ENCODE measurements at regions not wholly inside any gene's neighbourhood (a gene's known extent, or its start where the extent isn't known, plus 50 kb on each side); places are given as distances from the start of the nearest gene placed in this dataset.
"Not testable (repeated sequence)": the region's sequence is repeated elsewhere in the genome, so short reads cannot be mapped to it uniquely, and the experiment has no call there.

DNA sequence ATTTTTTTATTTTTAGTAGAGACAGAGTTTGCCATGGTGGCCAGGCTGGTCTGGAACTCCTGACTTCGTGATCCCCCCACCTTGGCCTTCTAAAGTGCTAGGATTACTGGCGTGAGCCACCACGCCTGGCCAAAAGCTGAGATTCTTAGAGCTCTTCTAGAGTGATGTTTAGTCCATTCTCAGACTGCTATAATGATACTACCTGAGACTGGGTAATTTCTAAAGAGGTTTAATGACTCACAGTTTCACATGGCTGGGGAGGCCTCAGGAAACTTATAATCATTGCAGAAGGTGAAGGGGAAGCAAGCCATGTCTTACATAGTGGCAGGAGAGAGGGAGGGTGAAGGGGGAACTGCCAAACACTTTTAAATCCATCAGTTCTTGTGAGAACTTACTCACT, 1804.9 kb upstream of the LRRTM1 start:
- no peak for DNase-seq

DNA sequence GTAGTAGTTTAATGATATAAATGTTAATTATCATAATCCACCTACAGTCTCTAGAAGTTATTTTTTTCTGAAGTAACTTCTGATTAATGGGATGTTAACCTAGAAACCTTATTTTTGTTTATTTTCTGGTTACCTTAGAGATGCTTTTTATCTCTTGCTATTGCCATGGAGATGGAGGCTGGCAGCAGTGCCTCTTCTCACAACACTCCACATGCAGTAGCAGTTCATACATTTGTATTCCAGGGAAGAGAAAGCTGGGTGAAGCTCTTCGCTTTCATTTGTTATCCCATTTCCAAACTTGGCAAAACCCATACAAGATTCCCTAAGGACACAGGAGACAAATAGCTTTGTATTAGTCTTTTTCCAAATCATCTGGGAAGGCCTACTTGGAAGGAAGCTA, 1794.1 kb upstream of the LRRTM1 start:
- no peak for DNase-seq

DNA sequence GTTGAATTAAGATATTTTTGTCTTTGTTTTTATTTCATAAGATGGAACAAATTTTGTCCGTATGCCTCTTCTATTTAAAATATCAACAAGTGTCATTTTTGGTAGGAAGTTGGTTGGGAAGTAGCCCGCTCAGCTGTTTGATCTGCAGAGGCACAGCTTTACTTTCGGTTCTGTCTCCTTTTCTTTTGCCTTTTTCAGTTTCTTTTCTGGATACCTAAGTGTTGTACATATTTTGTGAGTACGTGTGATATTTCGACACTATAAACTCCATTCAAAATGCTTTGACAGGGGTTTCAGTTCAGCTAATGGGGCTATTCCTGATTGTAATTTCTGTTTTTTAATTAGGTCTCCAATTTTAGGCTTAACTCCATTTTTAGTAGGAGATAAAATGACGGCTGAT, 1785.0 kb upstream of the LRRTM1 start:
- DNase-seq, result no peak

DNA sequence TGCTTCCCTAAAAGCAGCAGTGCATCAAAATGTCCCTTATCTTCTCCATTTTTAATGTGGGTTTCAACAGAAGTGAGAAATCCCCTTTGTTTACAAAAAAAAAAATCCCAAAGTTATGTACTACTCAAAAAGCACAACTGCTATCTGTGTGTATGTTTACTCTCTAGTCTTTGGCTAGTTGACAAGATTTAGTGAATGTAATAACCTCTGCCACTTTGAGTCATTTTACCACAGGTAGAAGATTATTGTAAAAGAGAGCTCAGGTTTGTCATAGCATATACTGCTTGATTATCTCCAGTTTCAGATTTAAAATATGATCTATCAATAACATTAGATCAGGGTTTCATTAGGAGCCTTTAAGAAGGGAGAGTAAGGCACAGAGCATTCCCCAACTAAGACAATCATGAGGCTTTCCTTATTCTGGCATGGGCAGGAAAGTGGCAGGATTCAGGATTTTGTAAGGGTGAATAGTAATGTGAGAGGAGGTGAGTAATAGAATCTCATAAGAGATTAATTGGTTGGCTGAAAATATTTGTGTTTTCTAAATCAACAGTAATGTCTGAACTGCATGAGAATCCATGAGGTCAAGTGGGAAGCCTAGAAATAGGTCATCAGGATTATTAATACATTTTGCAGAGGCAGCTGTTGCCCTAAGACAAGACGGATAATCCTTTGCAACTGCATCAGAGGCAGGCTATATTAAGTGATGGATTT, 1780.3 kb upstream of the LRRTM1 start:
- no peak for DNase-seq

DNA sequence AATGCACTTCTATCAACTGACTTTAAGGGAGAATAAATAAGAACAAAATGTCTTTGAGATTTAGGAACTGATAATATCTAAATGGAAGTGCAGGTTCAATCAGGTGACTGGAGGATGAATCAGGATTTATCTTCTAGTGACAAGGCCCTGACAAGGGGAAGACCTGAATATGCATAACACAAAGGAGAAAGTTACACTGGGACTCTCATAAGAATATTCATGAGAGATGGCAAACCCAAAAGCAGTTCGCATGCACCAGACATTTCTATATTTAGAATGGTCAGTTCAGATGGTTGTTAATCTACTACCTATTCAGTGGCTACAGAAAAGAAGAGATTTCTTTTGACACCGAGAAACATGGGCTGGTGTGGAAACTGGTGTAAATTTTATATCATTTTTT, 1771.3 kb upstream of the LRRTM1 start:
- DNase-seq, result no peak

DNA sequence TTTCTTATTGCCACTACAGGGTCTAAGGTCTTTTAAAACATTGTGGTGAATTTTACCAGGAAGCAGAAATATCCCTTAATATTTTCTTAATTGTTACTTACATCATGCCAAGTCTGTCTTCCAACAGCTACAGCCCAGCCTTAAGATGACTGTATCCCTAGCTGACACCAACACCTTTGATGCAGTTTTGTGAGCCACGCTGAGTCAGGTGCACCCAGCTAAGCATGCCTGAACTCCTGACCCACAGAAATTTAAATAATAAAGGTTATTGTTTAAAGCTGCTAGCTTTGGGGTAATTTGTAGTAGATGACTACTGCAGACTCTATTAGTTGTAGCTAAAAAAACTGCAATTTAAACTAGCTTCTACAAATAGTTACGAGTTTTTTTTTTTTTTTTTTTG, 1757.9 kb upstream of the LRRTM1 start:
- DNase-seq, result no peak

DNA sequence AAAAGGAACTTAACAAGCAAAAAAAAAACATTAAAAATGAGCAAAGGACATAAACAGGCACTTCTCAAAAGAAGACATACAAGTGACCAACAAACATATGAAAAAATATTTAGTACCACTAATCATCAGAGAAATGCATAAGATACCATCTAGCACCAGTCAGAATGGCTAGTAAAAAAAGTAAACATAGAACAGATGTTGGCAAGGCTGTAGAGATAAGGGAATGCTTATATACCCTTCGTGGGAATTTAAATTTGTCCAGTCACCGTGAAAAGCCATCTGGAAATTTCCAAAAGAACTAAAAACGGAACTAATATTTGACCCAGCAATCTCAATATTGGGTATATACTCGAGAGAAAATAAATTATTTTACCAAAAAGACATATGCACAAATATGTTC, 1751.3 kb upstream of the LRRTM1 start:
- DNase-seq, result no peak

DNA sequence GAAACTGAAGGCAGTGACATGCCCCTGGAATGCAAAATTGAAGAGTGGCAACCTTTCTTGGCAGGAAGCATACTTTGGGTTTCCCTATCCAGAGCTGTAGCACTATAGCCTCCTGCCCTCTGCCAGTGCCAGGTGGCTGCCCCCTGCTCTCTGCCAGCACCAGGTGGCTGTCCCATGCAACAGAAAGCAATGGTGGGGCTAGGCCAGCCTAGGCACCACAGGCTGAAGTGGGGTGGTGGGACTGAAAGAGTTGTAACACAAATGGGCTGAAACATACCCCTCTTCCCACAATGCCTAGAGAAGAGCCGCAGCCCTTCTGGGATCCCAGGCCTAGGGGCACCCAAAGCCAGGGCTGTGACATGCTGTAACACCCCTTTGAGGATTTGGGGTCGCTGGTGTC, 1739.3 kb upstream of the LRRTM1 start:
- DNase-seq, result no peak

DNA sequence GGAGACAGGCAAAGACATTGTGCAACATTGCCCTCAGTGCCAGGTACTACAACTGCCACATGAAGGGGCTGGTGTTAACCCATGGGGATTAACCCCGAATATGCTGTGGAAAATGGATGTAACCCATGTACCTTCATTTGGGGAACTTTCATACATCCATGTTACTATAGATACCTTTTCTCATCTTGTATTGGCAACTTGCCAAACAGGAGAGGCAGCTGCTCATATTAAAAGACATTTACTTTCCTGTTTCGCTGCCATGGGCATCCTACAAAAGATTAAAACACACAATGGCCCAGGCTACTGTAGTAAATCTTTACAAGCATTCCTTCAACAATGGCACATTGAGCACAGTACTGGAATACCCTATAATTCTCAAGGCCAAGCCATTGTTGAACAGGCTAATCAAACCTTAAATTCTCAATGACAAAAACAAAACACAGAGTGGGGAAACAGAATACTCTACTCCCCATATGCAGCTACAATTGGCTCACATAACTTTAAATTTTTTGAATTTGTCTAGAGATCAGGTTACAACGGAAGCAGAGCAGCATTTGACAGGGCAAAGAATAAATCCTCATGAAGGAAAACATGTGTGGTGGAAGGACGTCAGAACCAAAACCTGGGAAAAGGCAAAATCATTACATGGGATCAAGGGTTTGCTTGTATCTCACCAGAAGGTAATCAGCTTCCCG, 1723.5 kb upstream of the LRRTM1 start:
- no peak for DNase-seq

DNA sequence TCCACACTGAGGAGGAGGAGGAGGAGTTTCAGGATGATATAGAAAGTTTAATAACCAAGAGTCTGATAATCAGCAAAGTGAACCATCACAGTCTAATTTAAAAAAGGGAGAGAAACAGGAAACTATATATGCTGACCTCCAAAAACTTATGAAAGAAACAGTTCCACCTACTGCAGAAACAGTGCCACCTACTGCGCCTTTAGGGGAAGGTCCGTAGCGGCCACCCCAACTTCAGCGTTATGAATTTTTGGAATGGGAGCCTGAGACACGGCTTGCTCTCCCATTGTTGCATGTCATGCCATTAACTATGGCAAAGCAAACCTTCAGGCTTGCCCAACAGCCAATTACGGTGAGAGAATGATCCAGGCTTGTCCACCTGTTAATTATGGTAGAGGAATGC, 1719.2 kb upstream of the LRRTM1 start:
- no peak for DNase-seq

DNA sequence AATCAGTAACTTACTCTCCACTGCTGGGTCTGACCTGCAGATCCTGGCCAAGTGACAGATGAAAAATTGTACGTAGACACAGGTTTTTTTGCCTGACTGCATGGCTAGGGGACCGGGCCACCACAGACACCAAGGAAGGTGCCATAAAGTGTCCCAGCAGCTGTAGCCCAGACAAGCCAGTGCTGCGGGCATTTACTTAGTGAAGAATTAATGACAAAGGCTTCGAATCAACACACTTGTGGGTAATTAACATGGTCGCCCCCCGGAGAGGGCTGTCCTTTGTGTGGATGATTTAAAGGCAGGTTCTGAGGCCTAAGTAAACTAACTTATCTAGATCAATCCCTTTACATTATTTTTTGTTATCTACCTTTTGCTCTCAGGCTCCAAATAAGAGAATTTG, 1709.1 kb upstream of the LRRTM1 start:
- DNase-seq, result no peak

DNA sequence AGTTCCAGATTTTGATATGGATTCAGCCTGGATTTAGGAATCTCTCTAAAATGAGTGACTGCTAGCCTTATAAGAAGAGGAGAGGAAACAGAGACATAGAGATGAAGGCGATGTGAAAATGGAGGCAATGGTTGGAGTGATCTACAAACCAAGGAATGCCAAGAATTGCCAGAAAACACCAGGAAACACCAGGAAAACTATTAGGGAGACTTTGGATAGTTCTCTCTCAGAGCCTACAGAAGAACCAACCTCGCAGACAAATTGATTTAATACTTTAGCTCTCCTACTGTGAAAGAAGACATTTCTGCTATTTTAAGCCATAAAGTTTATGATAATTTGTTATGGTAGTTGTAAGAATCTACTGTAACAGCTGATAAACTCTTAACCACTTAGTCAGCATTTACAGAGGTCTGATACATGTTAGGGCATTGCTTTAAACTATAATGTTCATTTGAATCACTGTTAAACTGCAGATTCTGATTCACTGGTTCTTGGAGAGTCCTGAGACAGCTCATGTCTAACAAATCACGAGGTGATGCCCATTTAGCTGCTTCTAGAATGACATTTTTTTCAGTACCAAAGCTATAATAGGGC, 1702.6 kb upstream of the LRRTM1 start:
- no peak for DNase-seq

DNA sequence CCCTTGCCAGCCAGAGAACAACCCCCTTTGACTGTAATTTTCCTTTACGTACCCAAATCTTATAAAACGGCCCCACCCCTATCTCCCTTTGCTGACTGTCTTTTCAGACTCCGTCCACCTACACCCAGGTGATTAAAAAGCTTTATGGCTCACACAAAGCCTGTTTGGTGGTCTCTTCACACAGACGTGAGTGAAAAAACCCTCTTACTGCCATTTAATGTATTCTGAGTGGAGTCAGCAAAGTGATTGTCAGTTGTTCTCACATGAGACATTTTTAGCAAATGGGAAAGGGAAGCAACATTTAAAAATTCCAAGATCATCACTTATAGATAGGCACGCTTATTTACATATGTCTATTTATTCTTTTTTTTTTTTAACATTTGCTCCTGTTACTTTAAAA, 1701.3 kb upstream of the LRRTM1 start:
- DNase-seq, result not testable (repeated sequence)

DNA sequence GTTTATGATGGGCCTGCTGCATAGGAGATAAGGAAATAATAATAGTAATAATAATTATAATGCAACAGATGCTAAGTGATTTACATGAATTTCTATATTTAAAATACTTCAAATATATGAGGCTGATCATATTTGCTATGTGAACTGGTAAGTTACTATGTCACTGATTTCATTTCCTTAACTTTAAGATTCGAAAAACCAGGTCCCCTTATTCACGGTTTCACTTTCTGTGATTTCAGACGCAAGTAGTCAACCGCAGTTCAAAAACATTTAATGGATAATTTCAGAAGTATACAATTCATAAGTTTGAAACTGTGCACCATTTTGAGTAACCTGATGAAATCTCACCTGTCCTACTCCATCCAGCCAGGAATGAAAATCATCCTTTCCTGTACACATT, 1697.1 kb upstream of the LRRTM1 start:
- no peak for DNase-seq

DNA sequence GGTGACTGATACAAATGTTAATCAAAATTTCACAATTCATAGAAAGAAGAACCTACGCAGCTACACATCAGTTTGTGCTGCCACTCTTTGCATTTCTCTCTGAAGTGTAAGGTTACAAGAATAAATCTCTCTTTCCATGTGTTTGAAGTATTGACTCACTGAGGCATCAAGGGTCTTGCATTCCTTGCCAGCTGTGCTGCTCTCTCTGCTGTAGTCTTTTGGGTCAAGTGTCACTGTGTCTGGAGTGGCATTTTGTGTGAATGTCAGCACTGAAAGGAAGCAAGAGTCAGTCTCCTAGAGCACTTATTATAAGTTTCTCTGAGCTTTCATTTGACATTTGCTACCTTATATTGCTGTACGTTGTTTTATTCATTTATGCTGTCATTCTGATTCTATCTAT, 1696.1 kb upstream of the LRRTM1 start:
- DNase-seq, result no peak

DNA sequence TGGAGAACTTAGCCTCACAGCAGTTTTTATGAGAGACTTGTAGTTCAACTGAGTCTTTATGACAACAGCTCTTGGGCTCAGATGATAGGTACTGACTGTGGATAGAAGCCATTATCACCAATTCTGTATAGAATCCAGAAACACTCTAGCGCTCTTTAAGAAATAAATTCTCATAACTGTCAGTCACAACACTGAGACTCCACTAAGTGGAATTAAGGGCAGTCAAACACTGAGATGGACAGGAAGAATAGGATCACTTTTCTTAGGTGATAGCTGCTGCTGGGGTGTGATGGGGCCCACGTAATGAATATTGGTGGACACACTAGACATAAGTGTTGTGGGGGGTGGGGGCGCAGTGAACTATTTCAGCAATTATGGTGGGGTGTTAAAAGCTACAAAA, 1691.8 kb upstream of the LRRTM1 start:
- DNase-seq, result no peak

DNA sequence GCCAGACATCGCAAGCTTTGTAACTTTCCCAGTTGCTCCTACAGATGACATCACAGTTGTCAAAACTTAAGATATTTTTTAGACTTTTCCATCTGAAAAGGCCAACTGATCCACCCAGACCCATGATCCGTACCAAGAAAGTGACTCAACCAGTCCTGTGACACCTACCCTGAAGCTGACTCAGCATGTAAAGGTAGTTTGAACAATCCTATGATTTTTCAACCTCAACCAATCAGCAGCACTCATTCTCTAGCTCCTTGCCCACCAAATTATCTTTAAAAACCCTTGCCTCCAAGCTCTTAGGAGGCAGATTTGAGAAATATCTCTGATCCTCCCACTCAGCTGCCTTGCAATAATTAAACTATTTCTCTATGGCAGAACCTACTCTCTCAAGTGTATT, 1686.7 kb upstream of the LRRTM1 start:
- no peak for DNase-seq

DNA sequence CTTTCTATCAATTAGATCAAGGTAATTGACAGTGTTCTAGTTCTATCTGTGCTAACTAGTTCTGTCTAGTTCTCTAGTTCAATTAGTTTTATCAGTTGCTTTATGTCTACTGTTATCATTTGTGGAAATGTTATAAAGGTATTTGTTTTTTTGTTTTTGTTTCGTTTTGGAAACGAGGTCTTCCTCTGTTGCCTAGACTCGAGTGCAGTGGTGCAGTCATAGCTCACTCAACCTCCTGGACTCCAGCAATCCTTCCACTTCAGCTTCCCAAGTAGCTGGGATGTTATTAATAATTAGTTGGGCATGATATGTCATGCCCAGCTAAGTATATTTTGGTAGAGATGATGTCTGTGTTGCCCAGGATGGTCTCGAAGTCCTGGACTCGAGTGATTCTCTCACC, 1682.8 kb upstream of the LRRTM1 start:
- no peak for DNase-seq

DNA sequence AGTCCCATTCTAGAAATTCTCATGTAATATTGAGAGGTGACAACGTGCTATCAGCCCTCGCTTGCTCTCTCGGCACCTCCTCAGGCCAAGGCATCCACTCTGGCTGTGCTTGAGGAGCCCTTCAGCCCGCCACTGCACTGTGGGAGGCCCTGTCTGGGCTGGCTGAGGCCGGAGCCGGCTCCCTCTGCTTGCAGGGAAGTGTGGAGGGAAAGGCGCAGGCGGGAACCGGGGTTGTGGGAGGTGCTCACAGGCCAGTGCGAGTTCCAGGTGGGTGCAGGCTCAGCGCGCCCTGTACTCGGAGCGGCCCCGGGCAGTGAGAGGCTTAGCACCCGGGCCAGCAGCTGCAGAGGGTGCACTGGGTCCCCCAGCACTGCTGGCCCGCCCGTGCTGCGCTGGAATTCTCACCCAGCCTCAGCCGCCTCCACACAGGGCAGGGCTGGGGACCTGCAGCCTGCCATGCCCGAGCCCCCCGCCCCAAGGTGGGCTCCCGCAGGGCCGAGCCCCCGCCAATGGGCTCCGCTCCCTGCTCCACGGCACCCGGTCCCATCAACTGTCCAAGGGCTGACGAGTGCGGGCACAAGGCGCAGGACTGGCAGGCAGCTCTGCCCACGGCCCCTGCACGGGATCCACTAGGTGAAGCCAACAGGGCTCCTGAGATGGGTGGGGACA, 1680.6 kb upstream of the LRRTM1 start:
- DNase-seq, result no peak

DNA sequence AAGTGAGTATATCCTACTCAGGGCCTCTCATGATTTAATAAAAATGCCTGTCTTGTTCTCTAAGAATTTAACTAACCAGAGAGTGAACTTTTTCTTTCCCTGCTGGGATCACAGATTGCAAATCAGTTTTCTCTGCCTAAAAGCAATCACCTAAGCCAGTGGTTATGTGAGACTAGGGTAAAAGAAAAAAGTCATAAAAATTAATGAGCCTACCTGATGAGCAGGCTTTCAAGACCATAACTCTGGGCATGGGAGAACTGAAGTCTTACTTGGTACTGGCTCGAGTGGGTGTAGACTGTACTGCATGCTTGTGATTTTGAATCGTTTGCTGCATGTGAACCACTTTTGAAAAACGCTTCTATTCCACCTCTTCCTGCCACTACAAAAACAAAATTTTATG, 1677.0 kb upstream of the LRRTM1 start:
- no peak for DNase-seq

DNA sequence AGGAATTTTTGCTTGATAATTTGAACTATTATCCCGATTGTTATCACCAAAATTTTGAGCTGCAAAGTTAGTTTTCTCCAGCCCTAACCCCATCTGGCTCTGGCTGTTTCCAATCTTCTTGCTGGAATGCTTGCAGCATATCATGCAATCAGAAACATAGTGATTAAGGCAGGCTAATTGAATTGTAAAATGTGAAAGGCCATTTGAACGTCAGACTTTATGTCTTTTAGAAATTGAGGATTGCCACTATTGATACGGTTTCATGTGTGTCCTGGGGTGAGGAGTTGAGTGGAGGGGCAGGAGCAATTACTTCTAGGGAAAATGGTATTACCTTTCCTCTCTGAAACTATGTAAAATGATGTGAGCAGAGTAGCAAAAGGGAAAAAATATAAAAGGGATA, 1674.5 kb upstream of the LRRTM1 start:
- no peak for DNase-seq

DNA sequence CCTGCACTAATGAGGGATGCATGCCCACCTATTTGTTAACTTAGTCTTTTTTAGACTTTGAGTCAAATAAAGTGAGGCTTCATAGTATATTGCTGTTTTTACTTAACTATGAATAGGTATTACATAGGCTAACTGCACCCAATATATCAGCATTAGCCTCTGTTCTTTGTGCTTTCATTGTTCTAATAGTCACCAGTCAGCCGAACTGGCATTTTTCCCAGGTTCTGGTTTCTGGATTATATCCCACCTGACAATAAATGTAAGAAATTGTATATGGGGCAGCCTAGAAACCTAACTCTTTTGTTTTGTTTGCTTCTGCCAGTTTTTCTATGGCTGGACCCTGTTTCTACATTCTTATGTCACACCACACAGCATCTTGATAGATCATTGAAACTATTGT, 1672.4 kb upstream of the LRRTM1 start:
- no peak for DNase-seq

DNA sequence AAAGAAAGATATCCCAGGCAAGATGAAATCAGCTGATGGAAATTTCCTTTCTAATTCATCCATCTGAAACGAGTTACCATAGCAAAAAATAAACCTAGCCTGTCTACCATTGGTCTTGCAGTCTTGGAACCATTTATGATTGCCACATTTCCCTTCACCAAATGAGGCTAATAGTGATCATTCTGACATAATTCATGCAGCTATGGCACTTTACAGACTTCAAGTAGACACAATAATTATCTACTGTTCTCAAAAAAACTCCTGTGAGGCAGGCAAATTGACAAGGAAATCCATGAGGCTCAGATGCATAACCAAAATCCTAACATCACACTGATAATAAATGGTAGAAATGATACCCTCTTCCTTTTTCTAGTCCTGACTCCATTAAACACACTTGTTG, 1669.7 kb upstream of the LRRTM1 start:
- DNase-seq, result no peak

All from muscle of arm (tissue), 1 donor.